ENCODE measurements at regions not wholly inside any gene's neighbourhood (a gene's known extent, or its start where the extent isn't known, plus 50 kb on each side); places are given as distances from the start of the nearest gene placed in this dataset.

DNA sequence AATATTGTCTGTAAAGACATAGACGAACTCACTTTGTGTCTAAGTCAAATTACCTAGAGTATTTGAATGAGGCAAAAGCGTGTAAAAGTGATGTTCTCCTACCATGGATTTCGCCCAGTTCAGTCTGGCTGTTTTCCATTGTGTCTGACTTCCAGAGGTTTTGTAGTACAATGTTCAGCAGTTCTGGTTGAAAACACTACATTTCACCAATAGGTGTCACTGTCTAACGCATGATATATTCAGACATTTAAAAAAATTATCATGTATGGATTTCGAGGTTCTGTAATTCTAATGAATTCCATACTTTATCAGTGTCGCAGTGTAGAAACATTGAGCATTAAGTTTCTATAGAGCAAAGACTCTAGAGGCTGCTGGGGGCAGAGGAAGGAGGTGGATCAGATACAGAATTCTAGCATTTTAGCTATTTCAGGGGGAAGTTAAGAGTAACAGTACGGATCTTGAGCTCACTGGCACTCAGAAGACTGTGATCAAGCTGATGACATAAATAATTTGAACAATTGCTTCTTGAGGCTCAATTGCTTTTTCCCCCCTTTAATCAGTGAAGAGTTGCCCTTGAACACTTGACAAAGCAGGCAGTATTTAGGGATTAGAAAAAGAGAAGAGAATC is 196.9 kb upstream of the RHOBTB1 start:
- DNase-seq: peak; percentile 72

DNA sequence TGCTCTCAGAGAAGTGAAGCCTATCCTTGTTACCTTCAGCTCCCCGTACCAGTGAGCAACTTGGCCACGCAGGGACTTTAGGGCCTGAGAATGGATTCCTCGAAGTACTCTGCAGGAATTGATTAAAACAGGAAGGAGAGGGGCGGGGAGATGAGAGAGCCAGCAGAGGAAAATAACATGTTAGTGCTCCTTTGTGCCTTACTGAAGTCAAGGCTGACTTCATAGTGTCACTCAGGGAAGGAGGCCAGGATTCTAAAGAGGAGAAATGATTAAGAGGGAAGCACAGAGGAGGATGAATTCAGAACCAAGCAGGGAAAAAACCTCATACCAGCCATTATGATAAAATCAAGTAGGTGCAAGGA is 195.6 kb upstream of the RHOBTB1 start:
- no peak for DNase-seq

DNA sequence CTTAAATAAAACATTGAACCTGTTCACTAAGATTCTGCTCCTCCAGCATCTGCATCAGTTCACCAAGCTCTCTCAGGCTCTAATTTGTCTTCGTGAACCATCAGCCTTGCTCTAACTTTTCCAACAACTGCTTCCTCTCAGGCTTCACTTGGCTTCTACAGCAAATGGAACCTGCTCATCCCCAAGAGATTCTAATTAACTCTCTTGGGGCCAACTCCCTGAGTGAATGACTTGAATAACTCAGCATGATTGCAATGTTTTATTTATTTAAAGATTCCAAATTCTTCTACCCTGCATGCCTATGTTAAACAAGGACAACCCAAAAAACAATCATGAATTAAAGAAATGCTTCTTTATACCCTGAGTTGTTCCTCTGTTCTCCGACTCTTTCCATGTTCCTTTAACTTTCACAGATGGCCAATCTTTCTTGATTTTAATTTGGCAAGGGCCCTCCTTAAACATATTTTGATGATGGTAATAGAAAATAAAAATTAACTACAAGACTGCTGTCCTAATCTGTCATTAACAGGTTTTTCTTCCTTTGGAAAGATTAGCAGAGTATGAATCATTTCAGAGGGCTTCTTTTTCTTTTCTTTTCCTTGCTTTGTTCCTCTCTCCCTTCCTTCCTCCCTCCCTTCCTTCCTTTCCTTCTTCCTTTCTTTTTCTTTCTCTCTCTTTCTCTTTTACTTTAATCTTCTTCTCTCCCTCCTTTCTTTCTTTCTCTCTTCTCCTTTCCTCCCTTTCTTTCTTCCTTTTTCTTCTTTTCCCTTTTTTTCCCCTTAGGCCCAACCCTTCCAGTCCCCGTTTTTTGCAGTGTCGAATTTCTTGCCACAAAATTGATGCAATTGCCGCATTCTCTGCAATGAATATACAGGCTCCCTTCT is 195.0 kb upstream of the RHOBTB1 start:
- DNase-seq: no peak

DNA sequence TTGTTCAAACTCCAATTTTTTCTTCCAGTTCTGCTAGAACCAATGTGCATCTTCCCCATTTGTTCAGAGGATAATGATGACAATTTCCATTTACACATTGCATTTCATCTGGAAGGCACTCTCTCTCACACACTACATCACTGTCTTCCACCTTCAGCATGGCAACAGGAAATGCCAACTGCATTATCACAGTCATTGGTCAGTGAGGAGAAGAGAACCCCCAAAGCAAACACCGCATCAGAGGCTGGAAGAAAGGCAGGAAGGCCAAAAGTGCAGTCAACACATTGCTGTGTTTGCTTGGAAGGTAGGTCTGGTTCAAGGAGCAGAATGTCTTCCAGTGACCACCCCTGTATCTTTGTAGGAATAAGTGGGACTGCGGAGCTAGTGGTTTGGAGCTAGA is 192.2 kb upstream of the RHOBTB1 start:
- no peak for DNase-seq

DNA sequence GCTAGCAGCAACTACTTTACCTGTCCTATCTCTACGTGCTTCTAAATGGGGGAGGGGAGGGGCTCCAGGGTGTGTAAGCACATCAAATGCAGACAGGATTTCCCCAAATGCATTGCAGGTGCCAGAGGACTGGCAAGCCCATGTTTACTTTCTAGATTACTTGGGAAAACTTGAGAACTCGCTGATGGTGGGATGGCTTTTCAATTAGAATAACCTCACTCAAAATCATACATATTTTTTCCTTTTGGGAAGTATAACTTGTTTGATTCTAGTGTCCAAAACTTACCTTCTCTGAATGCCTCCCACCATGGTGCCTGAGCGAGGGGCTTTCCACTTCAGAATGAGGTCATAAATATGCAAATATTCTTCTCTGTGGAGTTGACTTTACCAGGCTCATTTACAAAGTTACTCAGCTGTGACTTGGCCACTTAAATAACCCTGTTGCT is 191.3 kb upstream of the RHOBTB1 start:
- no peak for DNase-seq

DNA sequence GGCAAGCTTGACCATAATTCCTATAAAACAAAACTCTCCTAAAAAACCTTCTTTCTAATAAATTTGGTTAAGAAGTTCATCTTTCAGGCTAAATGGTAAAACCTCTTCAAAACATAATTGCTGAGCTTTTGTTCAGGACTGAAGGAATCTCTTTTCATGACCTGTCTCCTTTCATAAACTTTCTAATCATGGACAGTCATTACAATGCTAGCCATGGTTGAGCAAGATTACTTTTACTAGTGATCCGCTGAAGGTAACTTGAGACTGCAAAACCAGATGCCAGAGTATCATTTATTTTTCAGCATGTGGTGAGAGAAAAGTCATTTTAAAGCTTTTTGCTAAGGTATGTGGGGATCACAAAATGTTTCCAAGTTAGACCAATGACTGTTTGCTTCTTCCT is 186.4 kb upstream of the RHOBTB1 start:
- DNase-seq: no peak

DNA sequence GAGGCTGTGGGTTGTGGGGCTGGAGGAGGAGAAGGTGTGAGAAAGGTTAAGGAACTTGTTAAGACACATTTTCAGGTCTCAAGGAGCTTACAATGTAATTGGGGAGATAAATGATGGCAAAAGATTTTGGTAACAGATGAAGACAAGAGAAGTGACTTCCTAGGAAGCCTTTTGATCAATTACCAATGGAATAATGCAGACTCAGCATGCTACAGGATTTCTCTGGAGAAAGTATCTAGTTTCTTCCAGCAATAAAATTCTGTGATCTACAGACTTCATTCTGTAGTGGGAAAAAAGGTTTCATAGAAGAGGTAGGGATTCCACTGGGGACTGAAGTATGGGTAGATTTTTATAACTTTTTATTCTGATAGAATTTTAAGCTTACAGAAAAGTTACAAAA is 184.2 kb upstream of the RHOBTB1 start:
- DNase-seq: no peak

DNA sequence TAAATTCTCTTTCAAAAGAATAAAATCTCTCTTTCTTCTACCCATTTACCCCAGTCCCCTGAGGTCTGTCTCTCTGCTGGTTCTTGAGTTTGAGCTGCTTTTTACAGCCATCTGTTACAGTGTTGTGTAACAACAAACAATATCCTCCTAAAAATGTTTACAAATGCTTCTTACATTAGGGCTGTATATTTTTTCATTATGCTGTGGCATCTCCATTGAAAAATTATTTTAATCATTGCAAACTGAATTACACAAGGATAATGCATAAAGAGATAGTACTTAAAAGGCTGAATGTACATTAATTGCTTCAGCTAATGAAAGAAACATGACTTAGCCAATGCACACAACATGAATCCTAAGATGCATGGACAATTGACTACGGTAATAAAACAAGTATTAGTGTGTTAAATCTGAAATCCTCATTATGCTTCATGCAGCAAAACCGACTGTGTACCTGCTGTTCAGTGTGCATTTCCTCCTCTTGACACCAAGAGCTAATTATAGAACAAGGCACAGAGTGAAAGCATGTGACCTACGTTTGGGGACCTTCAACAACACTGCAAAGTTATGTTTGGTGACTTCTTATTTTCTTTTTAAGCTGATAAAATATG is 181.7 kb upstream of the RHOBTB1 start:
- DNase-seq: no peak

DNA sequence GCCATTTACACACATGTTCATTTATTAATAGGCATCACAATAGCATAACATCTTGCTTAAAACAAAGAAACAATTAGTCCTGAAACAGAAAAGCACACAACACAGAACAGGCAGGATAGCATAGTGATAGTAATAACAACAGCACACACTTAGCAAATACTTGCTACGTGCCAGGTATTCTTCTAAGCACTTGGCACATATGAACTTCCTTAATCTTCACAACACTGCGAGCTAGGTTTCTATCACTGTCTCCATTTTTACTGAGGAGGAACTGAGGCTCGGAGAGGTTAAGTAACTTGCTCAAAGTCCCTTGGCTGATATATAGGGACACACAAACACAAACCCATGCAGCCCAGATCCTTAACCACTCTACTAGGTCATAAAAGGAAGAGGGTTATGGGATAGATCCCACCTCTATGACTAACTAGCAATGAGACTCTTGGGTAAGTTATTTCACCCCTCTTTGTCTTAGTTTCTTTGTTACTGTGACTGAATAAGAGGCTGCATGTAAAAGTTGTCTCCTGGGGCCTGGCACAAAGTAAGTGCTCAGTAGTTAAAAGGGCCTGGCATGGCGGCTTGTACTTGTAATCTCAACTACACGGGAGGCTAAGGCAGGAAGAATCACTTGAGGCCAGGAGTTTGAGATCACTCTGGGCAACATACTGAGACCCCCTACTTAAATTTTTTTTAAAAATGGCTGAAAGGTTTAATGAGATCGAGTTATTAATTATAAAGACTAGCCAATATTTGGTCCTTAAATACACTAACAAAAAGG is 181.0 kb upstream of the RHOBTB1 start:
- no peak for DNase-seq

DNA sequence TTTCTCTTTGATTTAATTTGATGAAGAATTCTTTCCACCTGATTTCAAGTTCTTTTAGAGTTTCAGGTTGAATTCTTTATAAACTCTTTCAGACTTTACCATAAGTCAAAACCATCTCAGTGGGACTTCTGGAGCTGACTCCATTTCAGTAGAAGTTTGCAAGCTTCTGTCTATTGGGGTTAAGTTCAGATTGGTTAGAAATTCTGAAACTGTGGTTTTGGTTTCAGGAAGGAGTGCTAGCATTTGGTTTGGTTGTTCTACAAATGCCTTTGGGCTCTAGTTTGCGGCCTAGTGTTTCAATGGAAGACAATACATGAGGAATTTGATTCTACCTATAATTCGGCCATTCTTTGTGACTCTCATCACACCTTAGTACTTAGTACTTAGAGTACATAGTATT is 176.8 kb upstream of the RHOBTB1 start:
- DNase-seq: no peak

DNA sequence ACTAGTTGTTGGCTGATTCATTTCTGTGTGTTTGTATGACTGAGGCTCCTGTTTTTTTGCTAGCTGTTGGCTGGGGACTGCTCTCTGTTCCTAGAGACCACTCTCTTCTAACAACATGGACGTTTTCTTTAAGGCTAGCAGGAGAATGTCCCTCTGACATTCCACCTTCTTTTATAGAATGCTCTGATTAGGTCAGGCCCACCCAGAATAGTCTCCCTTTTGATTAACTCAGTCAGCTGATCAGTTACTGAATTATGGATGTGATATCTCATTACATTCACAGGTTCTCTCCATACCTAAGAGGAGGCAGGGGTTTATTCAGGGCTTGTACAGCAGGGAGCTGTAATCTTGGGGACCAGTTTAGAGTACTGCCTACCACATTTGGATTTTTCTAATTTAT is 175.6 kb upstream of the RHOBTB1 start:
- no peak for DNase-seq

DNA sequence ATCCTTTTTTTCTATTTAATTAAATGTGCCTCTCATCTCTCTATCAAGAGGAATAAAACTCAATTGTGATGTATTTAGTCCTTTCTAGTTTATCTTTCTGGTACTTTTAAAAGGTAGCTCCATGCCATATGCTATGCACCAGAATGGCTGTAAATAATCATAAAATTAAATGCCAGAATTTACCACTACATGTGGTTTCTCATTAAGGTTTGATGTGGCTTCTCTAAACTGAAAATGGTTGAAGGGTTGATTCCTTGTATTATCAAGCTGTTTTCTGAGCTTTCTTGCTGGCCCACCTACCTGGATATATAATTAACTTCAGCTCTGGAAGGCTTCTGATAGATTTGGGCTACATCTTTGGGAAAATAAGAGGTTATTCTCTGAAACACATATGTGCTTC is 171.9 kb upstream of the RHOBTB1 start:
- DNase-seq: no peak

DNA sequence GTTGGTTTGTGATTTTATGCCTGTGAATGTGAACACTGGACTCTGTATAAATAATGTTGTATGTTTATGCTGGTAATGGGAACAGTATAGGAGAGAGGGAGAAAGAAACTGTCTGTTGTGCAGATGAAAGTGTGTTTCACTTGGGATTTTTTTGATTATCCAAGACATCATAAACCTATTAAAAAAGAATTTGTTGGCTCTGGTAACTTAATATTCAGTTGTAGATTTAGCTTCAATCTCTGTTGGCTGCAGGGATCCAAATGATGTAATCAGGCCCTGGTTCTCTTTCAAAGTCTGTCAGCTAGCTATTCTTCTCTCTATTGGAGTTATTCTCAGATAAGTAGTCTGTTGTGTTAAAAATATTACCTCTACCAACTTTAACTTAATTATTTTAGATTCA is 168.8 kb upstream of the RHOBTB1 start:
- DNase-seq: no peak

DNA sequence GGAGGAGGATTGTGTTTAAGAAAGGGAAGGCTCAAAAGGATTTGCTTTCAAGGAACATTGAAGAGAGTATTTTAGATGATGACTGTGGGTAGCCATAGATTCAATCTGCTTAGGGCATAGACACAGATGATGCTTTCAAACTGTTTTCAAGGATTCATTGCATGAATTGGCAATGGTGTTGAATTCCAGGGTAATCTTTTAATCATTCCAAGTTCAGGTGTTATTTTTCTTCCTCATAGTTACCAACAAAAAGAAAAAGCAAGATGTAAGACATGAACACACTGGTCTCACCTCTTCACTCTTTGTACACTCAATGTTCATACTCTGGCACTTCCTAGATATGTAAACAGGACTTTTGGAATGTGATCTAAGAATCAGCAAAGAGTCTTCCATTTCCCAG is 167.0 kb upstream of the RHOBTB1 start:
- no peak for DNase-seq

DNA sequence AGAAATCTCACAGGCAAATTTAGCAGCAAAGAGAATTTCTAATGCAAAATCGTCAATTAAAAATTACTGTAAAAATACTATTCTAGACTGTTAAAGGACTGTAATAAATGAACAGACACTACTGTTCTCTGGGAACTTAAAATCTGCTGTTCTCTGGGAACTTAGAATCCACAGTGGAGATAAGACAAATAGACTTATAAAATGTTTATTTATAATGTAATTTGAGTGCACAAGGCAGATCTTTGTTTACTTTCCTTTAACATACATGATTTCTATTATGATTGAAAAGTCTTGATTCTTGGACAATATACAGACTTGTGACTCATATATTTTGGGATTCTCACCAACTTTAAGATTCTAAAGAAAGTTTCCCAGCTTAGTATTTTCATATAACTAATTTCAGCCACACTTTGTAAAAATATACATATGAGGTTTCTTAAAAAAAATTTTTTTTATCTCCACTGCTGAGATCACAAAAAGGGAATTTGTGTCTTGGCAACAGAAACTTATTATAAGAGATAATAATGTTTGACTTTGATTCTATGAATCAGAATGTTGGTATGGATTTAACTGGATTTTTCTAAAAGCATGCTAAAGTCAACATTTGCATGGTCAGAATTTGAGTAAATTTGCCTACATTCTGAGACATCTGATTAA is 166.3 kb upstream of the RHOBTB1 start:
- no peak for DNase-seq

DNA sequence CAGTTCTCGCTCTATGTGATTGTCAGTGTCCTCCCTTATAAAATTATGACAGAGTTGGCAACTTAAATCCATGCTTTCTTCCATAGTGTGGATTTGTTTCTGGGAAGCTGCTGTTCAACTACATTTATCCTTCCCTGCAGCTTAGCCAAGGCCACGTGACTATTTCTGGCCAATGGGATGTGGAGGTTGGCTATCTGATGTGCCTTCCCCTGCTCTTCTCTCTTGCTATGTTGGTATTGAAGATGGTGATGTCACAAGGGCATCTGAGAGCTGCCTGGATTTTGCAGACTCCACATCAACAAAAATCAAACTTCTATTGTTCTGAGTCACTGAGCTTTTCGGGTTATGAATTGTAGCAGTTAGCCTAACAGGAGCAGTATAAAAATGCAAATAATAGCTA is 164.9 kb upstream of the RHOBTB1 start:
- DNase-seq: no peak

DNA sequence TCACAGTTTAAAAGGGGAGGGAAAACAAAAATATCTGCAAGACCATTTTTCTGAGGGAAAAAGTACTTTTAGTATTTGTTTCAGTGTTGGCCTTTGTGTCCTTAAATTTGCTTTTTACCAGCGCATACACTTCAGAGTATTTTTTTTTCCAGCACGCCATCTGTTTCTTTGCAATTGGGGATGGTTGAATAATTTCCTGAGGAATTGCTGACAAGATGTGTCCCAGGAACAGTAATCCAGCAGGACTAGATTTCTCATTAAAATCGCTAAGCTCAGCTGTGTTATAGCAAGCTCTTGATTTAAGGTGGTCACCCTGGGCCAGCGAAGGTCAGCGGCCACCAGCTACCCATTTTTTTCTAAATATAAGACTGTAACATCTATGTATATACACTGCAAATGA is 156.9 kb upstream of the RHOBTB1 start:
- no peak for DNase-seq

DNA sequence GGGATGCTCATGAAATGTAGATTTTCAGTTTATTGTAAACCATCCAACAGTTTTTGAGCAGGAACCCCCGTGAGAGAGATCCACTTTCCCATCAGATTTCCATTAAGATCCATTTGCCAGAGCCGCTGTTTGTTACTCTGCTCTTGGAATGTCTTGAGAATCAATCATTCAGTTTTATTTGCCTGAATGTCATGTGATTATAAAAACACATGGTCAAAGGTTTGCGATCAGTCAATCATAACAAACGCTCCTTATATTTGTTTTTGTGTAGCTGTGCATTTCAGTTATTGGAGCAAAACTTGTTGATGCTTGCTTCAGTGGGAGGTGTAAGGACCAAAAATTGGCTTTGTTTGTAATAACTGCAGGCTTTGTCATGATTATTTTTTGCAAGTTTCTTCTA is 155.8 kb upstream of the RHOBTB1 start:
- DNase-seq: no peak

DNA sequence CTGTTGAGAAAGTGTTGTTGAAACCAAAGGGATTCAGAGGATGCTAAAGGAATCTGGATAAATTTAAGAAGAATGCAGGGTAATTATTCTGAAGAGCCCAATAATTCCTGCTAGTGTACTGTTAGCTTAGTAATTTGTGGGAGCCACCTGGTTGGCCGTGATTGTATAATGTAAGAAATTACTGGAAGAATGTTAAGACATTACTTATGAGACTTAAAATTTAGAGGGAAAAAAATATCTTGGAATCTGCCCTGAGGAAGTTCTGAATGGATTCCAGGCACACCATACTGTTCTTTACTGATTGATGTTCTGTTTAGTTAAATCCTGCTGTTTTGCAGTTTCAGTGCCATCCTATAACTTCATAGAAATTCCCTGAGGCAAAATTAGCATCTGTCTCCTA is 155.0 kb upstream of the RHOBTB1 start:
- no peak for DNase-seq

DNA sequence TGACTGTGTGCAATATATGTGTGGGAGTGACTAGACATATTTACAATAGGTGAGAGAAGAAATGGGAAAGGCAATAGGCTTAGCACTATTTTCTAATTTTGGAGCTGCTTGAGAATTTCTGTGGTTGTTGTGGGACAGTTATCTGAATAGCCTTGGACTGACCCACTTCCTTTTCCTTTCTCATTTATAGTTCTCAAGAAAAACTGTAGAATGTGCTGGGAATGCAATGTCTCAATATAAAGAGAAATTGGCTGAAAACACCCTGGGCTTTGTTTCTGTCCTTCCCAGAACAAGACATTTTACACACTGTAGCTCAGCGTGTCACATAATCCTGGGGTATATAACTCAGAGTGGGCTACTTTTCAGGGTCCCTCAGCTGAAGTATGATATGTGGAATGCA is 153.0 kb upstream of the RHOBTB1 start:
- DNase-seq: no peak

DNA sequence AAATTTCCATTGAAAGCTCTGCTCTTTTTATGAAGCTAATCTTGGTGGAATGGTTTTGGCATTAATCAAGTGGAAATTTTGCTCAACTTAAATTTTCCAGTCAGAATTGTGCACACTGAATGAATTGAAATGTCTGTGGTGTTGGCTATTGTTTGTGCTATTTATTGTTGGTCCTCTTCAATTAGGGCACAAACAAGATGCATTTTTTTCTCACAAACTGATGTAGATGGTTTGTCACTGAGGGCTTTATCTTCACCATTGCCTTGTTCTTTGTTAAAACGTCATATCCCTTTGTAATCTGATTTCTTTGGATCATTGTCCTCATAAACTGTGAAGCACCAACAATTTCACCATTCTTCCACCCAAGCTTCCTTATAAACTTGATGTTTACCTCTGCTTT is 152.1 kb upstream of the RHOBTB1 start:
- no peak for DNase-seq

DNA sequence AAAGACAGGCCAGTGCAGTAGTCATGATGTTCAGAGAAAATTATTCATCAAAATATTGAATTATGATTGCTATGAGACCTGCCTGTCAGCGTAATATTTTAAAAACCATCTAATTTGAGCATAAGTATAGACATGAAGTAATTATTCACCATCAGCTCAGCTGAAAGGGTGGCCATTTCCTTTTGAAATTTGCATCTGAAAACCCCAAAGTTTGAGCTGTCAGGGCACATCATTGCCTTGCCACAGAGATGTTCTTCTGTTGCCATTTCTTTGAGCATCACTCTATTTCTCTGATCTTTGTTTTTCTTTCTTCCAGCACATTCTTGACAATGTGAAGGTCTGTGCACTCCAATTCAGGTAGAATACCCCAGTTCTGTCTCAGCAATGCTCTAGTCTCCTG is 147.5 kb upstream of the RHOBTB1 start:
- DNase-seq: no peak
